Endothelial cell (in vitro differentiated cells): ENCODE measurements at regions not wholly inside any gene's neighbourhood (a gene's known extent, or its start where the extent isn't known, plus 50 kb on each side); places are given as distances from the start of the nearest gene placed in this dataset.

ENCODE experiments used
- DNase-seq: peaks from one replicate; pipeline ENCODE4 v3.0.0; 2021; ENCODE audit warnings: low spot score
- H3K27ac Mint-ChIP-seq: one replicate; pipeline ENCODE4 v1.8.0; 2021; ENCODE audit warnings: mixed read lengths, inconsistent platforms; ENCODE audit not compliant: unreplicated experiment
- H3K27me3 Mint-ChIP-seq: one replicate; pipeline ENCODE4 v1.8.0; 2021; ENCODE audit warnings: mild to moderate bottlenecking, moderate library complexity, mixed read lengths, inconsistent platforms; ENCODE audit not compliant: unreplicated experiment
- H3K36me3 Mint-ChIP-seq: one replicate; pipeline ENCODE4 v1.8.0; 2021; ENCODE audit warnings: mild to moderate bottlenecking, low read depth, mixed read lengths, inconsistent platforms; ENCODE audit not compliant: unreplicated experiment
- H3K4me1 Mint-ChIP-seq: one replicate; pipeline ENCODE4 v1.8.0; 2021; ENCODE audit warnings: mild to moderate bottlenecking, mixed read lengths, inconsistent platforms; ENCODE audit not compliant: unreplicated experiment
- H3K4me3 Mint-ChIP-seq: one replicate; pipeline ENCODE4 v1.8.0; 2021; ENCODE audit warnings: mild to moderate bottlenecking, mixed read lengths, inconsistent platforms; ENCODE audit not compliant: unreplicated experiment
- H3K9me3 Mint-ChIP-seq: one replicate; pipeline ENCODE4 v1.8.0; 2021; ENCODE audit warnings: mixed read lengths, inconsistent platforms; ENCODE audit not compliant: unreplicated experiment
- CTCF ChIP-seq: fragments of 200-600 bp; sonication (generic); IDR thresholded peaks from one replicate; pipeline ENCODE4 v1.5.0; 2021; ENCODE audit warnings: antibody characterized with exemption; ENCODE audit not compliant: unreplicated experiment

GRCh38 chr13:33992881-33993336 lies 175.0 kb downstream of the RFC3 start:
- Mint-ChIP-seq H3K9me3 (no peaks in the 10 kb centered on the region), H3K36me3 (no peaks in the 10 kb centered on the region), H3K4me1 (no peaks in the 10 kb centered on the region), H3K27me3 (no peaks in the 10 kb centered on the region), H3K4me3 (no peak overlapping the region), H3K27ac (no peak overlapping the region)
- no peak for DNase-seq
- TF ChIP-seq CTCF = no peak

GRCh38 chr13:33994198-33994597 lies 176.2 kb downstream of the RFC3 start:
- Mint-ChIP-seq H3K27ac (no peak overlapping the region), H3K9me3 (no peaks in the 10 kb centered on the region), H3K27me3 (no peaks in the 10 kb centered on the region), H3K4me3 (no peak overlapping the region), H3K36me3 (no peaks in the 10 kb centered on the region), H3K4me1 (no peaks in the 10 kb centered on the region)
- DNase-seq = no peak
- no peak for TF ChIP-seq CTCF

- H3K4me1 Mint-ChIP-seq = no peaks in the 10 kb centered on the region
- no peaks in the 10 kb centered on the region for H3K9me3 Mint-ChIP-seq
- no peaks in the 10 kb centered on the region for H3K36me3 Mint-ChIP-seq
- no peak for DNase-seq
- H3K4me3 Mint-ChIP-seq = no peak overlapping the region
- no peak overlapping the region for H3K27ac Mint-ChIP-seq
- TF ChIP-seq CTCF = no peak
- no peaks in the 10 kb centered on the region for H3K27me3 Mint-ChIP-seq
Observed at GRCh38 chr13:33994826-33995502, 177.0 kb downstream of the RFC3 start.

- DNase-seq = no peak
- no peak for TF ChIP-seq CTCF
- H3K27ac Mint-ChIP-seq = no peak overlapping the region
- H3K27me3 Mint-ChIP-seq = peaks cover 2% of the 10 kb centered on the region
- no peaks in the 10 kb centered on the region for H3K9me3 Mint-ChIP-seq
- no peak overlapping the region for H3K4me3 Mint-ChIP-seq
- H3K4me1 Mint-ChIP-seq = no peaks in the 10 kb centered on the region
- no peaks in the 10 kb centered on the region for H3K36me3 Mint-ChIP-seq
Observed at GRCh38 chr13:33996636-33997035, 178.7 kb downstream of the RFC3 start.

- TF ChIP-seq CTCF = no peak
- Mint-ChIP-seq H3K9me3 (no peaks in the 10 kb centered on the region), H3K27me3 (peaks cover 2% of the 10 kb centered on the region), H3K27ac (no peak overlapping the region), H3K4me3 (no peak overlapping the region), H3K36me3 (no peaks in the 10 kb centered on the region), H3K4me1 (no peaks in the 10 kb centered on the region)
- no peak for DNase-seq
Observed at GRCh38 chr13:33997574-33997973, 179.6 kb downstream of the RFC3 start.
